Stomach (tissue), 8 donors: ENCODE measurements at regions not wholly inside any gene's neighbourhood (a gene's known extent, or its start where the extent isn't known, plus 50 kb on each side); places are given as distances from the start of the nearest gene placed in this dataset.
"Not testable (repeated sequence)": the region's sequence is repeated elsewhere in the genome, so short reads cannot be mapped to it uniquely, and the experiment has no call there.

Source experiments
- DNase-seq, 2 donors: peaks; one replicate each; pipeline versions ENCODE4 v3.0.0 to v3.0.0-alpha.2; 2013 to 2019
- H3K27ac ChIP-seq, 5 donors: fragments of 200-600 bp in 4 of 5; sonication (generic) in 4 of 5; one replicate each; pipeline ENCODE4 v1.5.1; 2013 to 2019; ENCODE audit warnings: mild to moderate bottlenecking in 1 of 5, moderate library complexity in 1 of 5
- H3K27me3 ChIP-seq, 3 donors: fragments of 200-600 bp; sonication (generic); one replicate each; pipeline ENCODE4 v1.5.1; 2017 to 2019; ENCODE audit warnings: mixed run types in 1 of 3
- H3K36me3 ChIP-seq, 4 donors: fragments of 200-600 bp; sonication (generic); 1 replicate in 3 of 4; 2 replicates in 1 of 4; pipeline ENCODE4 v1.5.1; 2016 to 2019
- H3K4me1 ChIP-seq, 4 donors: fragments of 200-600 bp; sonication (generic); one replicate each; pipeline ENCODE4 v1.5.1; 2016 to 2019
- H3K4me3 ChIP-seq, 4 donors: fragments of 200-600 bp; sonication (generic) in 3 of 4; one replicate each; pipeline ENCODE4 v1.5.1; 2016 to 2019; ENCODE audit warnings: mild to moderate bottlenecking in 1 of 4
- H3K9me3 ChIP-seq, 4 donors: fragments of 200-600 bp; sonication (generic); one replicate each; pipeline ENCODE4 v1.5.1; 2016 to 2019
- WGBS, 5 donors: extraction: QIAGEN DNeasy Blood & Tissue Kit in 3 of 5; methylation state at CpG; one replicate each; pipeline versions ENCODE4 v1.1.5 to v1.1.7; 2013 to 2018; 5-methylcytosine and 5-hydroxymethylcytosine counted together
- intact Hi-C: fragments of 100-400 bp; cut with DNase I; formaldehyde crosslinking; loops from one replicate; pipeline ENCODE4 v1.15.1; 2023; ENCODE audit warnings: low total_unique reads
- donor health status: healthy with polysubstance abuse.
- donor health status: Bipolar disorder and iron deficiency.
- donor health status: healthy.

- H3K27ac ChIP-seq, intact Hi-C loops, H3K4me1 ChIP-seq, H3K27me3 ChIP-seq, H3K36me3 ChIP-seq, H3K4me3 ChIP-seq: not testable (repeated sequence)
- WGBS, 5 donors = 50 to 90% (median 78%) methylated on average over 2 to 5 of the region's 6 CpGs
- H3K9me3 ChIP-seq = peaks cover 0 to 12% (median 4%) of the 10 kb centered on the region in 4 donors
- peak in 1 of 2 donors; percentile 38 for DNase-seq
Measured at GRCh38 chr15:20104551-20104950, 437.0 kb downstream of the GOLGA6L6 start.

GRCh38 chr15:20102862-20103261 lies 438.7 kb downstream of the GOLGA6L6 start:
- DNase-seq = peak; percentile 1 to 28
- intact Hi-C loops = not testable (repeated sequence)
- 80 to 92% (median 83%) methylated on average over 4 to 5 of the region's 5 CpGs for WGBS, 5 donors

DNA sequence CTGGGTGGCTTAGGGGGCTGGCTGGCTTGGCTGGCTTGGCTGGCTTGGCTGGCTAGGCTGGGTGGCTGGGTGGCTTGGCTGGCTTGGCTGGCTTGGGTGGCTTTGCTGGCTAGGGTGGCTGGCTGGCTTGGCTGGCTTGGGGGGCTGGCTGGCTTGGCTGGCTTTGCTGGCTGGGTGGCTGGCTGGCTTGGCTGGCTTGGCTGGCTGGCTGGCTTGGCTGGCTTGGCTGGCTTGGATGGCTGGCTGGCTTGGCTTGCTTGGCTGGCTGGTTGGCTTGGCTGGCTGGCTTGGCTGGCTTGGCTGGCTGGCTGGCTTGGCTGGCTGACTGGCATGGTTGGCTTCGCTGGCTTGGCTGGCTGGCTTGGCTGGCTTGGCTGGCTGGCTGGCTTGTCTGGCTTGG lies 439.4 kb downstream of the GOLGA6L6 start:
- peak in 1 of 2 donors; percentile 25 for DNase-seq
- WGBS, 5 donors = 75 to 100% (median 86%) methylated on average over 1 of the region's 1 CpG
- H3K27me3 ChIP-seq, H3K4me1 ChIP-seq, intact Hi-C loops, H3K27ac ChIP-seq, H3K36me3 ChIP-seq, H3K4me3 ChIP-seq: not testable (repeated sequence)
- peaks cover 0 to 12% (median 4%) of the 10 kb centered on the region in 4 donors for H3K9me3 ChIP-seq

More at GRCh38 chr15:20102862-20103261, 438.7 kb downstream of the GOLGA6L6 start:
- H3K27ac ChIP-seq, H3K27me3 ChIP-seq, H3K4me3 ChIP-seq, H3K4me1 ChIP-seq, H3K36me3 ChIP-seq: not testable (repeated sequence)
- H3K9me3 ChIP-seq = peaks cover 0 to 12% (median 4%) of the 10 kb centered on the region in 4 donors

- H3K4me3 ChIP-seq = not testable (repeated sequence)
Measured at GRCh38 chr15:20101281-20101680, 440.3 kb downstream of the GOLGA6L6 start.

GRCh38 chr15:20100604-20101270 lies 440.9 kb downstream of the GOLGA6L6 start:
- DNase-seq, H3K27me3 ChIP-seq, intact Hi-C loops, H3K27ac ChIP-seq, H3K9me3 ChIP-seq, H3K36me3 ChIP-seq, H3K4me1 ChIP-seq, H3K4me3 ChIP-seq: not testable (repeated sequence)
- no CpG with 5 or more reads among the region's 8 CpGs for WGBS, 5 donors

More at GRCh38 chr15:20101281-20101680, 440.3 kb downstream of the GOLGA6L6 start:
- H3K27me3 ChIP-seq, DNase-seq, H3K4me1 ChIP-seq, H3K27ac ChIP-seq, intact Hi-C loops, H3K36me3 ChIP-seq: not testable (repeated sequence)
- WGBS, 5 donors = no CpG with 5 or more reads among the region's 3 CpGs
- peaks cover 0 to 12% (median 4%) of the 10 kb centered on the region in 4 donors for H3K9me3 ChIP-seq

GRCh38 chr15:20095699-20096303 lies 445.8 kb downstream of the GOLGA6L6 start:
- intact Hi-C loops, DNase-seq, H3K9me3 ChIP-seq, H3K27me3 ChIP-seq, H3K4me1 ChIP-seq, H3K36me3 ChIP-seq, H3K4me3 ChIP-seq, H3K27ac ChIP-seq: not testable (repeated sequence)
- 40 to 69% (median 50%) methylated on average over 1 to 4 of the region's 6 CpGs for WGBS, 5 donors

DNA sequence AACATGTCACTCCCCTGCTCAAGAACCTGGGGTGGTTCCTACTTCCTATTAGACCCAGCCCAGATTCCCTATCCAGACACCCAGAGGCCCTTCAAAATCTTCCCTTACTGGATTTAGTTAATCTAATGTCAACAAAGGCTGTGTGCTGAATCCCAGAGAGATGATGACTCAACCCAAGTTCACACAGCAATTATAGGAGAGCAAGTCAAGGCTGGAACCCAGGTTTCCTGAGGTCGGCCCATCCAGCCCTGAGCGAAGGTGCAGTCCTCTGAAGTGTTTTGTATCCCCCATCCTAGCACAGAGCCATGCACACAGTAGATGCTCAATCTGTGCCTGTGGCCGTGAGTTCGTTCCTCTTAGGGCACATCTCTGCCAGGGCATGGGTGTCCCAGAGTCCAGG lies 452.1 kb downstream of the GOLGA6L6 start:
- intact Hi-C loops, H3K36me3 ChIP-seq, DNase-seq, H3K27me3 ChIP-seq, H3K9me3 ChIP-seq, H3K4me1 ChIP-seq, H3K27ac ChIP-seq, H3K4me3 ChIP-seq: not testable (repeated sequence)
- WGBS, 5 donors = 61 to 80% (median 75%) methylated on average over 2 of the region's 4 CpGs; no CpG with 5 or more reads in 2 of the 5 donors

GRCh38 chr15:20084026-20084425 lies 457.6 kb downstream of the GOLGA6L6 start:
- H3K27ac ChIP-seq, H3K4me1 ChIP-seq, H3K4me3 ChIP-seq, DNase-seq, H3K36me3 ChIP-seq, intact Hi-C loops, H3K27me3 ChIP-seq, H3K9me3 ChIP-seq: not testable (repeated sequence)
- no CpG with 5 or more reads among the region's 6 CpGs for WGBS, 5 donors

- H3K9me3 ChIP-seq, DNase-seq, H3K4me1 ChIP-seq, H3K36me3 ChIP-seq, intact Hi-C loops, H3K4me3 ChIP-seq, H3K27me3 ChIP-seq, H3K27ac ChIP-seq: not testable (repeated sequence)
- 80 to 100% (median 89%) methylated on average over 1 to 18 of the region's 35 CpGs for WGBS, 5 donors
Measured at GRCh38 chr15:20074082-20074481, 467.5 kb downstream of the GOLGA6L6 start.

DNA sequence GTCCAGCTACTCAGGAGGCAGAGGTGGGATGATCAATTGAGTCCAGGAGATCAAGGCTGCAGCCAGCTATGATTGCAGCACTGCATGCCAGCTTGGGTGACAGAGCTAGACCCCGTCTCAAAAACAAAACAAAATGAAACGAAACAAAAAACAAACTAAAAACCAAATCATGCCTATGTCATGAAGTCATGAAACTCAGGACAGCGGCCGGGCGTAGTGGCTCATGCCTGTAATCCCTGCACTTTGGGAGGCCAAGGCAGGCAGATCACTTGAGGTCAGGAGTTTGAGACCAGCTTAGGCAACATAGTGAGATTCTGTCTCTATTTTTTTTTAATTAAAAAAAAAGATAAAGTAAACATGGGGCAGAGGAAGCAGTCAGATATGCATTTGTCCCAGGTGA lies 472.6 kb downstream of the GOLGA6L6 start:
- H3K4me3 ChIP-seq, H3K27me3 ChIP-seq, intact Hi-C loops, DNase-seq, H3K27ac ChIP-seq, H3K36me3 ChIP-seq, H3K9me3 ChIP-seq, H3K4me1 ChIP-seq: not testable (repeated sequence)
- 70 to 83% (median 74%) methylated on average over 4 to 5 of the region's 5 CpGs for WGBS, 5 donors

GRCh38 chr15:20066173-20066572 lies 475.4 kb downstream of the GOLGA6L6 start:
- H3K9me3 ChIP-seq, DNase-seq, H3K27ac ChIP-seq, H3K4me1 ChIP-seq, H3K4me3 ChIP-seq, H3K36me3 ChIP-seq, H3K27me3 ChIP-seq, intact Hi-C loops: not testable (repeated sequence)
- 39 to 54% (median 49%) methylated on average over 2 to 3 of the region's 5 CpGs; no CpG with 5 or more reads in 1 of the 5 donors for WGBS, 5 donors

- H3K4me3 ChIP-seq, H3K36me3 ChIP-seq, H3K27ac ChIP-seq, intact Hi-C loops, H3K4me1 ChIP-seq, H3K27me3 ChIP-seq, H3K9me3 ChIP-seq, DNase-seq: not testable (repeated sequence)
- 71 to 83% (median 79%) methylated on average over 6 to 7 of the region's 10 CpGs for WGBS, 5 donors
Measured at GRCh38 chr15:20065508-20065907, 476.1 kb downstream of the GOLGA6L6 start.
